Mucosa of rectum (tissue), 2 donors: ENCODE measurements at regions not wholly inside any gene's neighbourhood (a gene's known extent, or its start where the extent isn't known, plus 50 kb on each side); places are given as distances from the start of the nearest gene placed in this dataset.

Experiments
- H3K27ac ChIP-seq, 2 donors: one replicate each; pipeline ENCODE4 v1.7.0; 2013; ENCODE audit warnings: inconsistent platforms in 2 of 2, low read depth in 2 of 2, low read length in 2 of 2
- H3K27me3 ChIP-seq, 2 donors: one replicate each; pipeline ENCODE4 v1.7.0; 2013; ENCODE audit warnings: low read length in 2 of 2; ENCODE audit not compliant: control insufficient read depth in 2 of 2, insufficient read depth in 2 of 2
- H3K36me3 ChIP-seq, 2 donors: one replicate each; pipeline ENCODE4 v1.7.0; 2013; ENCODE audit warnings: low read length in 2 of 2; ENCODE audit not compliant: control insufficient read depth in 2 of 2, insufficient read depth in 2 of 2
- H3K4me1 ChIP-seq, 2 donors: one replicate each; pipeline ENCODE4 v1.7.0; 2013; ENCODE audit warnings: low read length in 2 of 2, mild to moderate bottlenecking in 1 of 2; ENCODE audit not compliant: control insufficient read depth in 2 of 2, insufficient read depth in 2 of 2
- H3K4me3 ChIP-seq, 2 donors: one replicate each; pipeline ENCODE4 v1.7.0; 2013; ENCODE audit warnings: low read length in 2 of 2
- H3K9ac ChIP-seq, 2 donors: one replicate each; pipeline ENCODE4 v1.7.0; 2013; ENCODE audit warnings: low read length in 2 of 2, low read depth in 1 of 2, mild to moderate bottlenecking in 1 of 2
- H3K9me3 ChIP-seq, 2 donors: one replicate each; pipeline ENCODE4 v1.7.0; 2013; ENCODE audit warnings: low read length in 2 of 2; ENCODE audit not compliant: control insufficient read depth in 2 of 2
- donor health status: healthy.
- donor health status: Normal muscosa, but diverticular disease.

DNA sequence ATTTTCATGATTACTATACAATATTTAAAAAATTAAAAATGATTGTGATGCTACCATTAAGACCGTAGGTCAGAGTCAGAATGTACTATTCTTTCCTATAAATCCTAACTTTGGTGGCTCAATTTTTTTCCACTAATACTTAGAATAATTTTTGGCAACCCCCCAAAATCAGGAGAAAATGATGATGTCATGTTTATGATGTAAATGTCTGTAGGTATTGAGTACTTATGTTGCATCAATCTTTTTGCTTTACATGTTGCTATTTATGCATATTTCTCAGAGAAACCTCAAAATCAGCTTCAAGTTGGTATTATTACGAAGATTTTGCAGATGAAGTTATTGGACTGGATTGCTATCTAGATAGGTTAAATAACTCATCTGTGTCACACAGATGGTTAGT, 371.2 kb downstream of the ADGRL2 start:
- Histone ChIP-seq H3K36me3 (no peaks in the 10 kb centered on the region), H3K9me3 (no peaks in the 10 kb centered on the region), H3K4me3 (no peak overlapping the region), H3K27ac (no peak overlapping the region), H3K4me1 (no peaks in the 10 kb centered on the region), H3K27me3 (no peaks in the 10 kb centered on the region), H3K9ac (no peak overlapping the region)

DNA sequence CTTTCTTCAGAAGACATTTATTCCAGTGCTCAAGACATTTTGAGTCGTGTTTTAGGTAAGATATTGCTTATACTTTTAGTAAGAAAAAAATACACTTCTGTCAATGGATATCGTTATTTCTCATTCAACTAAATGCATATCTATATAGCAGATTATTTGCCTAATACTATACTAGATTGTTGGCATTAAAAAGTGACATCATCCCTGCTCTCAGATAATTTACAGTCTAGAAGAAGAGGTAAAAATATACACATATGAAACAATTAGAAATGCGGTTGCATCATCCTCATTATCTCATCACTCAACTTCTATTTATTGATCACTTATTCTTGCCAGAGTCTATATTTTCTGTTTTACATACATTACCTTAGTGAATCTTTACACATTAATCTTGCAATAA, 367.7 kb downstream of the ADGRL2 start:
- Histone ChIP-seq H3K9ac (no peak overlapping the region), H3K9me3 (no peaks in the 10 kb centered on the region), H3K4me3 (no peak overlapping the region), H3K27ac (no peak overlapping the region), H3K36me3 (no peaks in the 10 kb centered on the region), H3K4me1 (no peaks in the 10 kb centered on the region), H3K27me3 (no peaks in the 10 kb centered on the region)

DNA sequence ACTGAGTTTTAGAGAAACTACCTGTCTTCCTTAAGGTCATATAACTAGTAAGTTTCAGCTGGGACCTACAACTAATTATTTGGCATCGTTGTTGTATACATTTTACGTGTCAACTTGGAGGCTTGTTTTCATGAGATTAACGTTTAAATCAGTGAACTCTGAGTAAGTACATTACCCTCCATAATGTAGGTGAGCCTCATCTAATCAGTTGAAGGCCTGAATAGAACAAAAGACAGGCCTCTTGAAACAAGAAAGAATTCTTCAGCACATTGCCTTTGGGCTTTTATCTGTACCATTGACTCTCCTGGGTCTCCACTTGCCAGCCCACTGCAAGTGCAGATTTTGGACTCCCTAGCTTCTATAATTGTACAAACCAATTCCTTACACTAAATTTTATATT, 364.6 kb downstream of the ADGRL2 start:
- Histone ChIP-seq H3K27me3 (no peaks in the 10 kb centered on the region), H3K9me3 (no peaks in the 10 kb centered on the region), H3K9ac (no peak overlapping the region), H3K36me3 (no peaks in the 10 kb centered on the region), H3K27ac (no peak overlapping the region), H3K4me1 (no peaks in the 10 kb centered on the region), H3K4me3 (no peak overlapping the region)

DNA sequence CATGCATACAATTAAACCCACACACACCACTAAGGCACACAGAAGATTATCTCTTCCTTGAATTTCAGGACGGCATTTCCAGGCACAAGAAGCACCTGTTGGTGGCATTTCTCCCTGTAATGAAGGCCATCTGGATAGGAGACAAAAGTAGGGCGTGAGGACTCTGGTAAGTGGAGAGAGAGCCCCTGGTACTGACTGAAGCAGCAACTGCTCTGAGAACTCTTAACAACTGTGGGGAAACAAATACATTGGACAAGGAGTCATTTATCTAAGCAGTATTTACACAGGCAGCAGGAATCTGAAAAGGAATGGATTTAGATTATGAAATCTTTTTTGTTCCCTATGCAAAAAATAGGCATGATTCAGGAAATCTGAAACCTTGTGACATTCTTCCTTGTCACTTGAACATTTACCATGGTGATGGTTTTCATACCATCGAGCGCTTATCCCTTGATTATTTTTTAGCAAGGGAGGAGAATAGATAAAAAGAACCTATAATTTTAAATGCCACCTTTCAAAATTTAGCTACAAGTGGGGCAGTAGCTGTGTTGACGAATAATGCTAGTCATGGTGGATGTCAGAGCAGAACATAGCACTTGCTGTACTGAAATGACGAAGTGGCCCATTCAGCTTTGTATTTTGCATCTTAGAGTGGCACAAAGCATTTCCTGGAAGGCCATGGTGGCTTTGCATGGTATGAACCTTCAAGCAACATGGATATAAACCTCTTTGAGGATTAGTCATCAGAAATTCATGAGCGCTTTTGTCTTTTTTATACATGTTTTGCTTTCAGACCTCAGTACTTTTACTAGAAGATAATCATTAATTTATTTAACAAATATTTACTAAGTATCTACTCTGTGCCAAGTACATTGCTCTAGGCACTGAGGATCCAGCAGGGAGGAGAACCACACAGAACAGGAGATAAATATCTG, 362.0 kb downstream of the ADGRL2 start:
- H3K9me3 ChIP-seq: no peaks in the 10 kb centered on the region
- H3K27me3 ChIP-seq: no peaks in the 10 kb centered on the region
- H3K36me3 ChIP-seq: no peaks in the 10 kb centered on the region
- H3K4me3 ChIP-seq: no peak overlapping the region
- no peaks in the 10 kb centered on the region for H3K4me1 ChIP-seq
- H3K9ac ChIP-seq: no peak overlapping the region
- H3K27ac ChIP-seq: no peak overlapping the region

DNA sequence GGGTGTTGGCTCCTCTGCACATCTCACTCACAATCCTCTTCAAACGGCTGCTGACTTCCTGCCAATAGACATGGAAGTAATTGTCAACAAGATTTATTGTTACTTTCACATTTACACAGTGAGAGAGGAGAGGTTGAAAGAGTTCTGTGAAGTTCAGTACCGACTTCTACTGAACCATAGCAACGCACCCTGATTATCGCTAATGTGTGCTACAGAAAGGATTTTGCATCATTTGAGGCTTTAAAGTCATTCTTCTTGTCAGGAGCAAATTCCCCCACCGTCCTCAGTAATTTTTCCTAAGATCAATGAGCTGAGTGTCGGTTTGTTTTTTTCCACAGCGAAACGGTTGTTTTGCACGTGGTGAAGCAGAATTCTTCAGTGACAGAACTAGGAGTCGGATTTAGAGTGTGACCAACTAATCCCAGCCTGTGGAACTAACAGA, 361.0 kb downstream of the ADGRL2 start:
- Histone ChIP-seq H3K9me3 (no peaks in the 10 kb centered on the region), H3K9ac (no peak overlapping the region), H3K4me3 (peak overlapping the region; percentile 39 to 58), H3K27ac (no peak overlapping the region), H3K27me3 (no peaks in the 10 kb centered on the region), H3K4me1 (no peaks in the 10 kb centered on the region), H3K36me3 (no peaks in the 10 kb centered on the region)

DNA sequence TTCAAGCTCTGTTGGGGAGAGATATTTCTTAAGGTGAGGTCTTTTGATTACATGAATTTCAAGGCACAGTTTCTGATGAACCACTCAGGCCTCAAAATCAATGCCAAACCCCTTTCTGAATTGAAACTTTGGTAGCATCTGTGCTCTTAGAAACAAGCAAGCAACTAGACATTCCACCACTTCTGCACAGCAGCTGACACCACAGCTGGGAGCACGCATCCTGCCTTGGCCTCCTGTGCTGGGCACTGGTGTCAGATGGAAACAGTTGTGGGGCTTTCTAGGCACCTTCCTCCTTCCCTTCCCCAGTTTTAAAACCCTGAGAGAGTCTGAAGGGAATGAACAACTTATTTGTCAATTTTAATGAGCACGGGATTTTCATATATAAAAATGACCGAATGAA, 360.2 kb downstream of the ADGRL2 start:
- Histone ChIP-seq H3K4me3 (no peak overlapping the region), H3K9ac (no peak overlapping the region), H3K4me1 (no peaks in the 10 kb centered on the region), H3K9me3 (no peaks in the 10 kb centered on the region), H3K27me3 (no peaks in the 10 kb centered on the region), H3K36me3 (no peaks in the 10 kb centered on the region), H3K27ac (no peak overlapping the region)

DNA sequence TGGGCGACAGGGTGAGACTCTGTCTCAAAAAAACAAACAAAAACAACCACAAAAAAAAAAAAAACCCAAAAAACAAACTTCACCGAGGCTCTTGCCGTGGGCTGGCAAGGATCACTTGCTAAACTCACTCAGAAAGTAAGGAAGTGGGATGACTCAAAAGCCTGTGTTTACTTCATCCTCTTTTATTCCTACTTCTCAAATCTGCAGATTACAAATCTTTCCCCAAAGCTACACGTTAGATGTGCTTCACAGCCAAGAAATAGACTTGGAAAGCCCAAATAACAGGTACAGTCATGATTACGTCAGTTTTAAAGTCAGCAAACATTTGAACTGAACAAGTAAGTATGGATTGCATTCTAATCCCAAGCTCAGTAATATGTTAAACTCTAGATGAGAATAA, 359.3 kb downstream of the ADGRL2 start:
- H3K4me1 ChIP-seq: no peaks in the 10 kb centered on the region
- H3K27ac ChIP-seq: no peak overlapping the region
- no peak overlapping the region for H3K4me3 ChIP-seq
- H3K36me3 ChIP-seq: no peaks in the 10 kb centered on the region
- H3K9me3 ChIP-seq: no peaks in the 10 kb centered on the region
- no peak overlapping the region for H3K9ac ChIP-seq
- no peaks in the 10 kb centered on the region for H3K27me3 ChIP-seq

DNA sequence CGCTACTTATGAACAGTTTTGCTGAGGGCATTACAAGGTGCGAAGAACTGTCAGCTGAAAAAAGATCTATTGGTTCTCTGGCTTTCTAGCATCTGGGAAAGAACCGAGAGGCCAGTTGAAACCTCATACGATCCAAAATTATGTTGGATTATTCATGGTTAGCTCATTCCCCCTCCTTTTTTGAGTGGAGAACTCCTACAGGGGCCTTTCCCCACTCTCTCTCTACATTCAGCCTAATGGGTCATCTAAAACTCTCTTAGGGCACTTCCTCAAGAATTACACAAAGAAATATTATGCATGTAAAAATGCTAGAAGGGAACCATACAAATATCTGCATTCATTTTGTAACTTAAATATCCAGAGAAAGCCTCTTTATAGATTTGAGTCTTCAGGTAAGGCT, 358.2 kb downstream of the ADGRL2 start:
- Histone ChIP-seq H3K27ac (no peak overlapping the region), H3K27me3 (no peaks in the 10 kb centered on the region), H3K9me3 (no peaks in the 10 kb centered on the region), H3K4me1 (no peaks in the 10 kb centered on the region), H3K36me3 (no peaks in the 10 kb centered on the region), H3K4me3 (no peak overlapping the region), H3K9ac (no peak overlapping the region)

DNA sequence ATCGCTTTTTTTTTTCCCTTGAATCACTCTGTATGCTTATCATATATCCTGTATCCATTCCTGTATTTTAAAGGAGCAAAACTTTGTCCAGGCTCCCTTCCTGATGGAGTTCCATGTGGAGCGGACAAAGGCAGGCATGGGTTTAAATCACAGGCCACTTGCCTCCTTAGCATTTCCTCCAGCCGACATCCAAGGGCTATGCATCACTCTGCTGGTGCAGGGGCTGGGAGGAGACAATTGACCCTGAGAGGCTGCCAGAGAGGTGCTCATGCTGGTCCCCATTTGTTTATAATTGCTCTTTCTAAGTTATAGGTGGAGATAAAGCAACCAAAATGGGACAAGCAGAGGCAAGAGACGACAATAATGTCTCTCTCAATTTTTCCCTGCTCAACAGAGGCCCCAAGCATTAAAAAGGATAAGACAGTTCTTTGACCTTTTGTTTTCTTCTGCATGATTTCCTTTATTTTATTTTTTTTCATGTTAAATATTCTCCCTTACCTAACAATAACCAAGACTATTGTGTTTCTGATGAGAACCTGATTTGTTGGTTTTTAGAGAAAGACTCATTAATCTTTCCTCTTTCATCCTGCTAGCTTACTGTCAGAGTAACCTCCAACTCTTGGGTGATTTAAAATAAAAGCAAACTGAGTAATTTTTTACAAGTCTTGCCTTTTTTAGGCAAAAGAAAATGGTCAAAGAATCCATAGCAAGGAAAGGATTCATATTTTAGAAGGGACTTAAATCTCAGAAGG, 353.7 kb downstream of the ADGRL2 start:
- H3K27me3 ChIP-seq: no peaks in the 10 kb centered on the region
- H3K36me3 ChIP-seq: no peaks in the 10 kb centered on the region
- H3K9ac ChIP-seq: no peak overlapping the region
- H3K9me3 ChIP-seq: no peaks in the 10 kb centered on the region
- no peaks in the 10 kb centered on the region for H3K4me1 ChIP-seq
- H3K4me3 ChIP-seq: no peak overlapping the region
- no peak overlapping the region for H3K27ac ChIP-seq

DNA sequence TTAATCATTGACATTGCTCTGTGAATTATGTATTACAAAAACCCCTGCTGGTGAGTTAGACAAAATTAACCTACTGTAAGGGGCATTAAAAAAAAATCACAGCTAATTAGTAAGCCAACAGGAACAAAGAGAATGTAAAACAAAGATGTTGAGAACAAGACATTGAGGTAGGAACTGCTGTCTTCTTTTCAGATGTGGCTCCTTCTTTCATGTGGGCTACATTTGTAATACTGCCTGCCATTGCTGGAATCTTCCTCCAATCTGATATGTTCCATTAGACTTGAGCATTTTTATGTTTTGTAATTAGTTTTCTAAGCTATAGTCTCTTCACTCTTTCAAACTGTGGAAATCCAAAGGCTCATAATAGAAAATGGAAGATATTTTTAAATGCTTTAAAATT, 353.0 kb downstream of the ADGRL2 start:
- no peaks in the 10 kb centered on the region for H3K4me1 ChIP-seq
- H3K9ac ChIP-seq: no peak overlapping the region
- H3K27me3 ChIP-seq: no peaks in the 10 kb centered on the region
- H3K4me3 ChIP-seq: no peak overlapping the region
- H3K27ac ChIP-seq: no peak overlapping the region
- H3K9me3 ChIP-seq: no peaks in the 10 kb centered on the region
- H3K36me3 ChIP-seq: no peaks in the 10 kb centered on the region
